GM12878 (cell line): ENCODE measurements at regions not wholly inside any gene's neighbourhood (a gene's known extent, or its start where the extent isn't known, plus 50 kb on each side); places are given as distances from the start of the nearest gene placed in this dataset.

Experiments used
- ATAC-seq: fragments of 200-7000 bp; cut with Tn5 transposase; 3 replicates; pipeline ENCODE4 v1.9.1; 2020; ENCODE audit warnings: mild to moderate bottlenecking, moderate library complexity
- BruUV-seq: library from RNA; stranded (reverse); fragments of 400-500 nt; replicated peaks from 2 replicates; lab custom pipeline; 2021; lab: Mats Ljungman, UMichigan
- CTCF ChIA-PET: fragments of 300-600 bp; sonication (Branson Sonifier 250); formaldehyde crosslinking; extraction: SDS; loops from one replicate; lab custom pipeline; 2021; ENCODE audit warnings: inconsistent platforms; lab: Yijun Ruan, JAX
- POLR2A ChIA-PET: fragments of 350-600 bp; formaldehyde crosslinking; extraction: SDS; loops from one replicate; lab custom pipeline; 2021; ENCODE audit warnings: inconsistent platforms; lab: Charles Lee
- RAD21 ChIA-PET: fragments of 300-600 bp; sonication (Branson Sonifier 250); formaldehyde crosslinking; loops from one replicate; lab custom pipeline; 2023; ENCODE audit warnings: antibody characterized with exemption; ENCODE audit not compliant: unreplicated experiment; lab: Charles Lee
- SMC1A ChIA-PET: fragments of 300-600 bp; sonication (Branson Sonifier 250); formaldehyde crosslinking; loops from one replicate; lab custom pipeline; 2023; ENCODE audit not compliant: unreplicated experiment, uncharacterized antibody; lab: Charles Lee
- DNase-seq: peaks from one replicate; pipeline ENCODE4 v3.0.0-alpha.2; 2011; ENCODE audit warnings: low read depth, low spot score
- FAIRE-seq: peaks from 3 replicates; lab custom pipeline; 2011; peaks lifted over from hg19 to GRCh38; lab: Jason Lieb, UNC
- H2AFZ ChIP-seq: 2 replicates; pipeline ENCODE4 v1.6.0; 2011; ENCODE audit warnings: low read depth, low read length, control low read depth; ENCODE audit not compliant: control insufficient read depth
- H3K27ac ChIP-seq: 2 replicates; pipeline ENCODE4 v1.5.1; 2011; ENCODE audit warnings: control low read depth; ENCODE audit not compliant: control insufficient read depth, insufficient read depth
- H3K27me3 ChIP-seq, 2 experiments: replicated peaks in 1 of 2; 2 replicates each; pipeline versions ENCODE4 v1.6.0 to v1.6.1; 2011; ENCODE audit warnings: low read length in 1 of 2; ENCODE audit not compliant: control insufficient read depth in 2 of 2, insufficient read depth in 2 of 2
- H3K36me3 ChIP-seq, 2 experiments: 2 replicates each; pipeline ENCODE4 v1.5.1; 2011; ENCODE audit warnings: low read length in 1 of 2; ENCODE audit not compliant: control insufficient read depth in 2 of 2, insufficient read depth in 2 of 2
- H3K4me1 ChIP-seq: 2 replicates; pipeline ENCODE4 v1.6.1; 2011; ENCODE audit warnings: mild to moderate bottlenecking, low read length, moderate library complexity, mixed read lengths; ENCODE audit not compliant: control insufficient read depth, insufficient read depth
- H3K4me2 ChIP-seq: 2 replicates; pipeline ENCODE4 v1.6.0; 2011; ENCODE audit warnings: control low read depth; ENCODE audit not compliant: control insufficient read depth, insufficient read depth
- H3K4me3 ChIP-seq: fragments of 200-600 bp; sonication (generic); 2 replicates; pipeline ENCODE4 v1.5.1; 2016
- H3K79me2 ChIP-seq: 2 replicates; pipeline ENCODE4 v1.6.0; 2011; ENCODE audit warnings: low read length; ENCODE audit not compliant: control insufficient read depth, insufficient read depth
- H3K9ac ChIP-seq: 2 replicates; pipeline ENCODE4 v1.8.0; 2011; ENCODE audit warnings: low read length, control low read depth, mixed read lengths; ENCODE audit not compliant: control insufficient read depth, insufficient read depth
- H3K9me3 ChIP-seq: replicated peaks from 3 replicates; pipeline ENCODE4 v1.5.1; 2011; ENCODE audit warnings: mild to moderate bottlenecking, low read length; ENCODE audit not compliant: control insufficient read depth, insufficient read depth
- H4K20me1 ChIP-seq: 2 replicates; pipeline ENCODE4 v1.6.0; 2011; ENCODE audit not compliant: control insufficient read depth, insufficient read depth
- CHD2 ChIP-seq: IDR thresholded peaks from 2 replicates; pipeline ENCODE4 v1.6.1; 2011; ENCODE audit warnings: low read depth, low read length, improper control_type of control experiment, borderline replicate concordance
- EED ChIP-seq: sonication (generic); IDR thresholded peaks from 2 replicates; pipeline ENCODE4 v1.6.1; 2016; ENCODE audit warnings: antibody characterized with exemption, low read depth
- IKZF1 ChIP-seq: fragments of 450-650 bp; conservative IDR thresholded peaks from 2 replicates; pipeline ENCODE4 v1.6.1; 2017; ENCODE audit warnings: antibody characterized with exemption, mild to moderate bottlenecking
- NKRF ChIP-seq: fragments of 450-650 bp; conservative IDR thresholded peaks from 2 replicates; pipeline ENCODE4 v1.6.1; 2017; ENCODE audit warnings: mild to moderate bottlenecking, moderate library complexity
- SMC3 ChIP-seq: IDR thresholded peaks from 2 replicates; pipeline ENCODE4 v1.6.1; 2011; ENCODE audit warnings: low read length, improper control_type of control experiment, borderline replicate concordance
- SREBF1 ChIP-seq: IDR thresholded peaks from 2 replicates; pipeline ENCODE4 v1.6.1; 2012; ENCODE audit warnings: mild to moderate bottlenecking, low read length
- SREBF2 ChIP-seq: IDR thresholded peaks from 2 replicates; pipeline ENCODE4 v1.6.1; 2012; ENCODE audit warnings: mild to moderate bottlenecking, low read length
- WGBS: methylation state at CpG from one replicate; pipeline ENCODE4 v1.1.6; 2016; ENCODE audit warnings: low lambda C conversion rate; ENCODE audit not compliant: insufficient replicate concordance, insufficient coverage; ENCODE audit errors: missing lambda C conversion rate; 5-methylcytosine and 5-hydroxymethylcytosine counted together
- in situ Hi-C: fragments of 300-500 bp; cut with MboI; formaldehyde crosslinking; loops from 9 replicates; pipeline ENCODE4 v1.14.3; 2018; ENCODE audit warnings: mixed read lengths
- intact Hi-C: fragments of 100-400 bp; cut with micrococcal nuclease; formaldehyde crosslinking; loops from one replicate; pipeline ENCODE4 v1.14.2; 2022; ENCODE audit not compliant: unreplicated experiment
- TF ChIP-seq, protein P1 (sequence below): IDR thresholded peaks from 2 replicates; pipeline ENCODE4 v1.6.1; 2011; ENCODE audit warnings: borderline replicate concordance, low read depth, mild to moderate bottlenecking, moderate library complexity, low read length; ENCODE audit not compliant: insufficient read depth, poor library complexity, severe bottlenecking
- TF ChIP-seq, protein P2 (sequence below): fragments of 450-650 bp; IDR thresholded peaks from 2 replicates; pipeline ENCODE4 v1.6.1; 2018; ENCODE audit warnings: borderline replicate concordance, mild to moderate bottlenecking; ENCODE audit not compliant: partially characterized antibody
- TF ChIP-seq, protein P3 (sequence below): fragments of 450-650 bp; formaldehyde crosslinking; IDR thresholded peaks from 2 replicates; pipeline ENCODE4 v1.4.0; 2020; ENCODE audit warnings: mild to moderate bottlenecking, moderate library complexity

DNA sequence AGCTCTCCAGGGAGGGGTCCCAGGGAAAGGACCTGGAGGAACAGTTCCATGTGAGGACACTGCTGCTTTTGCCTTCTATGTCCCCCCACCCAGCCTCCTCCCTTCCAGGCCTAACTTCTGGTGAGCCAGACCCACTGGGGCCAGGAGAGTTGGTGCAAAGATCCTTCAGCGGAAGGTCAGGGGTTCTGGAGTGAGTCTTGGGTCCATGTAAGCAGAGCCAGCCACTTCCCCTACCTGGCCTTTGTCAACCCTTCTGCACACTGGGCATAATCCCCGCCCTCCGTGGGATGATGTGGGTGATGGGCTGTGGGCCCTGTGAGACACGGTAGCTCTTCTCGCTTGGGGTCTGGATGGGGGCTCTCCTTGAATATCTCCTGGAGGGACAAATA lies 76.9 kb downstream of the RHOB start:
- ATAC-seq = no peak
- Histone ChIP-seq H3K4me2 (no peak overlapping the region), H3K27me3 (no peaks in the 10 kb centered on the region), H3K27ac (no peak overlapping the region), H3K4me3 (no peak overlapping the region), H2AFZ (no peak overlapping the region), H4K20me1 (no peaks in the 10 kb centered on the region), H3K79me2 (no peaks in the 10 kb centered on the region), H3K4me1 (peaks cover 18% of the 10 kb centered on the region), H3K9ac (no peak overlapping the region), H3K36me3 (no peaks in the 10 kb centered on the region)
- intact Hi-C loops (loop anchor here (2.0 kb wide), 1 partner anchor 55 kb away; no protein-coding TSS in a partner anchor), in situ Hi-C loops (no loop called here)
- BruUV-seq = no TSS peak
- FAIRE-seq = no peak
- ChIA-PET RAD21 (interaction anchor here (0.9 to 4.0 kb wide), 6 partner anchors 17 to 82 kb away, joined by 4 to 42 read pairs (median 26); partner anchors contain the start of gene RHOB), SMC1A (interaction anchor here (0.8 to 4.3 kb wide), 14 partner anchors 10 to 127 kb away, joined by 3 to 37 read pairs (median 5); partner anchors contain the start of genes HS1BP3 and RHOB), CTCF (interaction anchor here (0.6 to 3.1 kb wide), 11 partner anchors 10 to 119 kb away, joined by 3 to 20 read pairs (median 6); partner anchors contain the start of gene RHOB), POLR2A (interaction anchor here (0.6 to 4.0 kb wide), 9 partner anchors 16 to 174 kb away, joined by 3 to 16 read pairs (median 5); partner anchors contain the start of gene RHOB)
- WGBS = 80% methylated on average over 5 of the region's 5 CpGs
- DNase-seq = no peak
- TF ChIP-seq CHD2 = no peak
- no peak for TF ChIP-seq SREBF1
- TF ChIP-seq IKZF1 = no peak
- TF ChIP-seq, protein P1, sequence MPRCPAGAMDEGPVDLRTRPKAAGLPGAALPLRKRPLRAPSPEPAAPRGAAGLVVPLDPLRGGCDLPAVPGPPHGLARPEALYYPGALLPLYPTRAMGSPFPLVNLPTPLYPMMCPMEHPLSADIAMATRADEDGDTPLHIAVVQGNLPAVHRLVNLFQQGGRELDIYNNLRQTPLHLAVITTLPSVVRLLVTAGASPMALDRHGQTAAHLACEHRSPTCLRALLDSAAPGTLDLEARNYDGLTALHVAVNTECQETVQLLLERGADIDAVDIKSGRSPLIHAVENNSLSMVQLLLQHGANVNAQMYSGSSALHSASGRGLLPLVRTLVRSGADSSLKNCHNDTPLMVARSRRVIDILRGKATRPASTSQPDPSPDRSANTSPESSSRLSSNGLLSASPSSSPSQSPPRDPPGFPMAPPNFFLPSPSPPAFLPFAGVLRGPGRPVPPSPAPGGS = no peak
- no peak for TF ChIP-seq NKRF
- no peak for TF ChIP-seq SMC3
- TF ChIP-seq SREBF2 = no peak
- TF ChIP-seq, protein P2, sequence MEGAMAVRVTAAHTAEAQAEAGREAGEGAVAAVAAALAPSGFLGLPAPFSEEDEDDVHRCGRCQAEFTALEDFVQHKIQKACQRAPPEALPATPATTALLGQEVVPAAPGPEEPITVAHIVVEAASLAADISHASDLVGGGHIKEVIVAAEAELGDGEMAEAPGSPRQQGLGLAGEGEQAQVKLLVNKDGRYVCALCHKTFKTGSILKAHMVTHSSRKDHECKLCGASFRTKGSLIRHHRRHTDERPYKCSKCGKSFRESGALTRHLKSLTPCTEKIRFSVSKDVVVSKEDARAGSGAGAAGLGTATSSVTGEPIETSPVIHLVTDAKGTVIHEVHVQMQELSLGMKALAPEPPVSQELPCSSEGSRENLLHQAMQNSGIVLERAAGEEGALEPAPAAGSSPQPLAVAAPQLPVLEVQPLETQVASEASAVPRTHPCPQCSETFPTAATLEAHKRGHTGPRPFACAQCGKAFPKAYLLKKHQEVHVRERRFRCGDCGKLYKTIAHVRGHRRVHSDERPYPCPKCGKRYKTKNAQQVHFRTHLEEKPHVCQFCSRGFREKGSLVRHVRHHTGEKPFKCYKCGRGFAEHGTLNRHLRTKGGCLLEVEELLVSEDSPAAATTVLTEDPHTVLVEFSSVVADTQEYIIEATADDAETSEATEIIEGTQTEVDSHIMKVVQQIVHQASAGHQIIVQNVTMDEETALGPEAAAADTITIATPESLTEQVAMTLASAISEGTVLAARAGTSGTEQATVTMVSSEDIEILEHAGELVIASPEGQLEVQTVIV = no peak
- TF ChIP-seq EED = no peak
- TF ChIP-seq, protein P3, sequence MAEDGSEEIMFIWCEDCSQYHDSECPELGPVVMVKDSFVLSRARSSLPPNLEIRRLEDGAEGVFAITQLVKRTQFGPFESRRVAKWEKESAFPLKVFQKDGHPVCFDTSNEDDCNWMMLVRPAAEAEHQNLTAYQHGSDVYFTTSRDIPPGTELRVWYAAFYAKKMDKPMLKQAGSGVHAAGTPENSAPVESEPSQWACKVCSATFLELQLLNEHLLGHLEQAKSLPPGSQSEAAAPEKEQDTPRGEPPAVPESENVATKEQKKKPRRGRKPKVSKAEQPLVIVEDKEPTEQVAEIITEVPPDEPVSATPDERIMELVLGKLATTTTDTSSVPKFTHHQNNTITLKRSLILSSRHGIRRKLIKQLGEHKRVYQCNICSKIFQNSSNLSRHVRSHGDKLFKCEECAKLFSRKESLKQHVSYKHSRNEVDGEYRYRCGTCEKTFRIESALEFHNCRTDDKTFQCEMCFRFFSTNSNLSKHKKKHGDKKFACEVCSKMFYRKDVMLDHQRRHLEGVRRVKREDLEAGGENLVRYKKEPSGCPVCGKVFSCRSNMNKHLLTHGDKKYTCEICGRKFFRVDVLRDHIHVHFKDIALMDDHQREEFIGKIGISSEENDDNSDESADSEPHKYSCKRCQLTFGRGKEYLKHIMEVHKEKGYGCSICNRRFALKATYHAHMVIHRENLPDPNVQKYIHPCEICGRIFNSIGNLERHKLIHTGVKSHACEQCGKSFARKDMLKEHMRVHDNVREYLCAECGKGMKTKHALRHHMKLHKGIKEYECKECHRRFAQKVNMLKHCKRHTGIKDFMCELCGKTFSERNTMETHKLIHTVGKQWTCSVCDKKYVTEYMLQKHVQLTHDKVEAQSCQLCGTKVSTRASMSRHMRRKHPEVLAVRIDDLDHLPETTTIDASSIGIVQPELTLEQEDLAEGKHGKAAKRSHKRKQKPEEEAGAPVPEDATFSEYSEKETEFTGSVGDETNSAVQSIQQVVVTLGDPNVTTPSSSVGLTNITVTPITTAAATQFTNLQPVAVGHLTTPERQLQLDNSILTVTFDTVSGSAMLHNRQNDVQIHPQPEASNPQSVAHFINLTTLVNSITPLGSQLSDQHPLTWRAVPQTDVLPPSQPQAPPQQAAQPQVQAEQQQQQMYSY (CRISPR knock-in tag) = no peak
- TF ChIP-seq, all 136 proteins: peak for 0
- no peaks in the 10 kb centered on the region; the same call in 2 of the 3 replicates for H3K9me3 ChIP-seq
